SW 1271 (cell line): ENCODE measurements at regions not wholly inside any gene's neighbourhood (a gene's known extent, or its start where the extent isn't known, plus 50 kb on each side); places are given as distances from the start of the nearest gene placed in this dataset.
A peak's percentile ranks its signal among the peaks of the same experiment; 100 is the strongest.

Source experiments
- DNase-seq, 2 experiments: peaks; one replicate each; lab custom pipeline; 2025; lab: John Stamatoyannopoulos, UW

GRCh38 chr18:48488388-48488850 is 50.4 kb upstream of the CTIF start:
- peak; percentile 32 to 82 for DNase-seq

DNA sequence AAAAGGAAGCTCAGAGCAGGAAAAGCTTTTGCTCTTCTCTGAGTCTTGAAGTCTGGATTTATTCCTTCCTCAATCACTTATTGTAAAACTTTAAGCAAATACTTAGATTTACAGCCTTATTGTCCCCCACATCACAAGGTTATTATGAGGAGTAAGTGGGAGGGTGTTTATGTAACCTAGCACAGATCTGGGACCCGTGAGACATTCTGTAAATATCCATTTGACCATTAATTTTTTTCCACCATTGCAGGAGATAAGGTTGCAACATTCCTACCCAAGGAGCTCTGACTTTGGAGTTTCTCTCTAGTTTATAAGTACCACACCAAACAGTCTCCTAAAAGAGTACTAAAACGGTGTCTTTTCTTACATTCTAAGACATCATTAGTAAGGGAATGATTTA is 52.1 kb upstream of the CTIF start:
- no peak for DNase-seq

DNA sequence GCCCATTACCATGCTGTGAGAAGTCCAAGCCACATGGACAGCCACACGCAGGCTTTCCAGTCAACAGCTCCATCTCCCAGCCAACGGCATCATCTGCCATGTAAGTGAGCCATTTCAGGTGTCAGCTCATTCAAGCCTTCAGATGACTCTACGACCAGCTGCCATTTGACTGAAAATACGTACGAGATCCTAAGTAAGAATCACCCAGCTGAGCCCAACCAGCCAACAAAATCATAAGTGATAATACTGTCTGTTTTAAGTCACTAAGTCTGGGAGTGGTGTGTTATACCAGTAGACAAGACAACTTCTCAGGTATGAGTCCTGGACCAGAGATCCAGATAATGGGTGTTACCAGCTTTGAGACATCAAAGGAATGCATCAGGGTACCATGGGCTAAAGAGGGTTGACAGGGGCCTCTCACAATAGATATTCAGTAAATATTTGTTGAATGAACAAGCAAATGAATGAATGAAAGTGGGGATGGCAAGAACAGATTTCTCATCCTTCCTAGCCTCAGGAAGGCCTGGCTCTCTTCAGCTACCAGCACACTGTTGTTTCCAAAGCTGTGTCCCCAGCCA is 52.9 kb upstream of the CTIF start:
- no peak for DNase-seq

GRCh38 chr18:48481092-48481491 is 57.7 kb upstream of the CTIF start:
- DNase-seq: no peak

GRCh38 chr18:48479531-48479930 is 59.3 kb upstream of the CTIF start:
- DNase-seq: no peak

DNA sequence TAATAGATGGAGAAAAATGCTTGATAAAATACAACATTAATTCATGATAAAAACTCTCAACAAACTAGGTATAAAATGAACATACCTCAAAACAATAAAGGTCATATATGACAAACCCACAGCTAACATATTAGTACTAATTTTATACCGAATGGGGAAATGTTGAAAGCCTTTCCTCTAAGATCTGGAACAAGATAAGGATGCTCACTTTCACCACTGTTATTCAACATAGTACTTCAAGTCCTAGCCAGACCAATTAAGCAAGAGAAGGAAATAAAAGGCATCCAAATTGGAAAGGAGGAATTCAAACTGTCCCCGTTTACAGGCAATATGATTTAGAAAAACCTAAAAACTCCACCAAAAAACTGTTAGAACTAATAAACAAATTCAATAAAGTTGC is 61.5 kb upstream of the CTIF start:
- no peak for DNase-seq

GRCh38 chr18:48476550-48476917 is 62.3 kb upstream of the CTIF start:
- no peak for DNase-seq

GRCh38 chr18:48475635-48476549 is 62.9 kb upstream of the CTIF start:
- DNase-seq: peak; percentile 17 to 61

DNA sequence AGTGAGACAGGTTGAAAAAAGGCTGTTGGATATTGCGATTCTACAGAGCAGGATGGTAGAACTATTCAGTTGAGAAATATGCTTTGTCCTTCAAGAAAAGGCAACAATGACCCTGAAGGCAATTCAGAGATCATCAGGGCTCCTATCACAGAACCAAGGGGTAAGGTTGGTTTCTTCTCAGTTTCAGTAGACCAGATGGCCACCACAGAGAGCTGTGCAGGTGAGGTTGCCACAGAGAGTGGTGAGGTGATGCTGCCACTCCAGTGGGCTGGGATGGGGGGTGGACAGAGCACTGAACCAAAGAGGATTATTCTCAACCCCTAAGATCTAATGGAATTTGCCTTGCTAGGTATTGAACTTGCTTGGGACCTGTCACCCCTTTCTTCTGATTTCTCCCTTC is 64.6 kb upstream of the ZBTB7C start:
- no peak for DNase-seq

GRCh38 chr18:48472610-48473009 is 63.4 kb upstream of the ZBTB7C start:
- no peak for DNase-seq

DNA sequence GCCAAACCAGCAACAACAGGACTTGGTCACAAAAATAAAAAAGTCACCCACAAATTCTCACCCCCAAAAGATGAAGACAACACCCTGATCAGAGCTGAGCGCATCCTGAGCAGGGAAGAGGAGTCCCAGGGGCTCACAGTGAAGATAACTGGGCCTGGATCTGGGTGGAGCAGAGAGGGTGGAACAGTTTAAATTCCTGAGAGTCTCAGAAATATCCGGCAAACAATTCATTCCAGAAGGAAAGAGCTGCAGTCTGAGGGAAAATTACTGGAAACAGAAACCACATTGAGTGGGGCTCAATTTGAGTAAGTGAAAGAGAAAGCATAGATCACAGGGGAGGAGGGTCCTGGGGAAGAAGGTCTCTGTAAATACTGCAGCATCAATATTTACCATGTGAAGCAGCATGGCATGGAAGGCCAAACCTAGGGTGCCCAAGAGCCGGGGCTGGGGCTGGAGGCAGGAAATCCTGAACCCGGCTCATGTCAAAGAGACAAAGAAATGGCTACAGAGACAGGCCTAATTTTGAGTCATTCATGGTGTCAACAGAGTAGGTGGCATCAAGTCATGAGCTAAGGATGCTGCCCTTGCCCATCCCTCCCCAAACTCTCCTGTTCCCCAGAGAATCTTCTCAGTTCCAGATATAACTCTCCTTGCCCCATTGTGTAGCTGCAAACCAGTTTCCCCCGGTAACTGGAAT is 61.4 kb upstream of the ZBTB7C start:
- no peak for DNase-seq

DNA sequence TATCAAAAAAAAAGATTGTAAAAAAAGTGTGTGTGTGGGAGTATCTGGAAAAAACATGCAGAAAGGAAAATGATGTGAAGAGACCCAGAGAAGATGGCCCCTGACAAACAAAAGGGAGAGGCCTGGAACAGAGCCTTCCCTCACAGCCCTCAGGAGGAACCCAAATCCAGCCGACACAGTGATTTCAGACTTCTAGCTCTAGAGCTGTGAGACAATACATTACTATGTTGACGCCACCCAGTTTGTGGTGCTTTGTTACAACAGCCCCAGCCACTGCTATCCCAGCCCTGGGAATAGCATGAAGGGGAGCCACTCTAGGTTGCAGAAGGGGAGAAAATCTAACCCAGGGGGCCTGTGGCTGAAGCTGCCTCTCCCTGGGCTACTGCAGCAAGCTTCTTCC is 59.0 kb upstream of the ZBTB7C start:
- no peak for DNase-seq

DNA sequence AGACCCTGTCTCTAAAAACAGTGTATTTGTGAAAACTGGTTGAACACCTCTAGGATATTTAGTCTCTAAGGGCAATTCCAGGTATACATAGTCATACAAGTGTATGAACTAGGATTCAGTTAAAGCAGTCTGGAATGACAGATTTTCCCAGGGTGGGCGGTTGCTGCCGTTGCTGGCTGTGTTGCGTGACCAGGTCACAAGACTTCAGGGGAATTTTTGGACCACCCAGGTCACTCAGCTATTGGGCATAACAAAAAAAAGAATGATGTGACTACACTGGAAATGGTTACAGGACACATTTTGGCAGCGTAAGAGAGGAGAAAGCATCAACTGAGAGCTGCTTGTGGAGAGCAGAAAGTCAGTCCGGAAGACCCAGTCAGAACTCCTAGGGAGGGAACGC is 58.0 kb upstream of the ZBTB7C start:
- no peak for DNase-seq

DNA sequence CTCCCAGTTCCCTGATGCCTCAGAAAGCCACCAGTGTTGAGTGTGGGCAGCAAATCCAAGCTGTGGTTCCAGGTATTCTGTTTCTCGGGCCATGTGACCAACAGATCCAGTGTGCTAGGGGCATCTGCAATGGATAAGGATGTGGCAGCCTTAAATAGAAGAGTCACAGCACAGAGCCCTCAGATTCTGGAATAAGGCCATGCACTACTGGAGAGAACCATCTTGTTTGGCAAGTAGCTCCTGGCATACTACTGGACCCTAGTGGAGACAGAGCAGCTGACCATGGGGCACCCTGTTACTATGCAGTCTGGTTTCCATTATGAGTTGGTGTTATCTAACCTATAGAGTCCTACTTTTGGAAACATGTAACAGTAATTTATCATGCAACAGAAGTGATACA is 53.3 kb upstream of the ZBTB7C start:
- no peak for DNase-seq

GRCh38 chr18:48460929-48461583 is 51.9 kb upstream of the ZBTB7C start:
- DNase-seq: no peak

GRCh38 chr18:48459465-48459864 is 50.3 kb upstream of the ZBTB7C start:
- DNase-seq: no peak

- DNase-seq: no peak
Measured at GRCh38 chr18:48459016-48459415, 49.8 kb upstream of the ZBTB7C start.
